Mammary epithelial cell (primary cell): ENCODE measurements at regions not wholly inside any gene's neighbourhood (a gene's known extent, or its start where the extent isn't known, plus 50 kb on each side); places are given as distances from the start of the nearest gene placed in this dataset.

ENCODE experiments used
- CTCF ChIP-seq, 2 donors: IDR thresholded peaks in 1 of 2; conservative IDR thresholded peaks in 1 of 2; 2 replicates each; pipeline ENCODE4 v1.5.1; 2011 to 2012; ENCODE audit warnings: inconsistent platforms in 2 of 2, low read length in 2 of 2, mild to moderate bottlenecking in 2 of 2, control low read depth in 1 of 2, low read depth in 1 of 2; ENCODE audit not compliant: insufficient read depth in 1 of 2; ENCODE audit errors: extremely low read depth in 1 of 2
- EZH2 ChIP-seq: IDR thresholded peaks from 2 replicates; pipeline ENCODE4 v1.6.1; 2012; ENCODE audit warnings: low read length, inconsistent platforms, borderline replicate concordance

GRCh38 chr9:120184266-120184665, 395.7 kb downstream of the CDK5RAP2 start:
- TF ChIP-seq CTCF (conservative IDR thresholded peaks at IDR 0.05 in 1 of 2, IDR thresholded peaks at IDR 0.05 in 1 of 2; ENCODE audit: extremely low read depth in 1 of 2, insufficient read depth in 1 of 2, low read depth in 1 of 2, low read length in 2 of 2) (no peak), EZH2 (no peak)
